NCI-H146 treated with DMSO at 0.1 percent for 48 hours (cell line): ENCODE measurements at regions not wholly inside any gene's neighbourhood (a gene's known extent, or its start where the extent isn't known, plus 50 kb on each side); places are given as distances from the start of the nearest gene placed in this dataset.
"Not testable (repeated sequence)": the region's sequence is repeated elsewhere in the genome, so short reads cannot be mapped to it uniquely, and the experiment has no call there.

ENCODE experiments used
- DNase-seq: peaks from one replicate; lab custom pipeline; 2025; ENCODE audit not compliant: unreplicated experiment; lab: John Stamatoyannopoulos, UW

DNA sequence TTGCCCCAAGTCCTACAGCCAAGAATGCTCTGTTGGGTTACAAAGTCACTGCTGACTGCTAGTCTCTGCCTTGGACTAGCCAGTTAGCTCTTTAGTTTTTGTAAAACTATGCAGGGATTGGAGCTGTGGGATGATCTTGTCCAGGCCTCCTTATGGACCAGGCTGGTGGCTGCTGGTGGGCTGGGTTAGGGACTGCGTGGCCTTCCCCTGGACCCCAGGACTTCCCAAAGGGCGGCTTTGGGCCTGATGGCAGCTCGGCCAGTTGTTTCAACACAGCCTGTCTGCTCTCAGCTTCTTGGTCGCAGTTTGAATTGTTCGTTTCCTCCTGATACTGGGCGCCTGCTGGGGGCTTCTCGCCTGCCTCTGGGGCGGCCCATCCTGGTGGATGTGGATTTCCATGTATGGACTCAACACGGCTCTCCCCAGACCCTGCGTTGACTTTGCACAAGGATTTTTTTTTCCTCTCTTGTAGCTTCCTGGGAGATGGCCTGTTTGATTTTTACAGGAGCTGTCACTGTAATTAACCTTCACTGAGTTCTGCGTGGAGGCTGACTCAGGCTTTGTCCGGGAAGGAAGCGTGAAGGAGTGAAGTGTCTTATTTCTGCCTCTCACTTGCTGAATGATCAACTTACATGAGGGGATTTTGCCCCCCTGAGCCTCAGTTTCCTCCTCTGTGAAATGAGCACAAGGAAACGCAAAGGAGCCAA is 91.9 kb upstream of the NEURL1B start:
- no peak for DNase-seq

DNA sequence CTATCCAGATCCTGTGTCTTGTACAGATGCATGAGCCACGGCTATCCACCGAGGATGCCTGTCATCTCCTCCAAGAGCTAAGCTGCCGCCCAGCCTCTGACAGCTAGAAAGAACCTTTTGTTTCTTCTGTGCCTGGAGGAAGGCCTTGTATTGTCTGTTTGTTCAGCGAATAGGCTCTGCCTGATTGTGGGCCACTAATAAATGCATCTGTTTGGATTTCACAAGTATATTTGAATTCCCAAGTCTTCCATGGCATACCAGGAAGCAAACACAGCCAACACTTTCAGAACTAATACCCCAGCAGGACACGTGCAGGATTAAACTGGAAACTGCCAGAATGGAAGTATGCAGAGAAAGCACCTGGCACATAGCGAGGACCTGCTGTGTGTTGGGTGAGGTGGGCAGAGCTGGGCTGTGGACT is 92.7 kb upstream of the NEURL1B start:
- peak; percentile 4 for DNase-seq

GRCh38 chr5:172546196-172546595 is 91.9 kb upstream of the SH3PXD2B start:
- no peak for DNase-seq

- DNase-seq = no peak
Observed at GRCh38 chr5:172545291-172545801, 91.0 kb upstream of the SH3PXD2B start.

DNA sequence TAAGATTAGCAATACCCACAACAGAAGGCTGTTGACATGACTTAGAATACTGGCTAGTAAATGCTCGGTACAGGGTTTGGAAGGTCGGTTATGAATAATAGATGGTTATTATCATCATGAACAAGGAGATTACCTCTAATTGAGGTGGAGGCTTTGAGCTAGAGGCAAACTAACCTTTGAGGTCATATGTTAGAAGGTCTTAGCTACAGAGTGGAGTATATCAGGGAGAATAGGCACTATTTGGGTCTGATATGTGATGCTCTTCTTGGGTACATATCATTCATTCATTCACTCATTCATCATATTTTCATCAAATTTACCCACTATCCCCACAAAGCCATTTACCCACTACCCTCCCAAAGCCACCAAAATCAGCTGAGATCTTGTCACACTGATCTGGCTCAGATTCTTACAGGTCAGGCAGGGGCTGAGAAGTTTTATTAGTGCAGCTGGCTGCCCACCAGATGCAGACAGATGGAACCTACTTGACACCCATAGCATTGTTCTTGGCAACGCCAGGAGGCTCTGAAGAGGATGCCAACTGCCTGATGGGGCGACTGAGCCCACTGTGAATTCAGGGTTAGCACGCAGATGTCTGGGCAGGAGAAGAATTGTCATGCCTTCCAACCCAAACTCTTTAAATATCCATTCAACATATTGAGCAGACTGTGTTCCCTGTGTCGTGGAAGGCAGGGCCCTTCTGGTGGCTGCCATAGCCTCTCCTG is 90.2 kb upstream of the SH3PXD2B start:
- DNase-seq = no peak

DNA sequence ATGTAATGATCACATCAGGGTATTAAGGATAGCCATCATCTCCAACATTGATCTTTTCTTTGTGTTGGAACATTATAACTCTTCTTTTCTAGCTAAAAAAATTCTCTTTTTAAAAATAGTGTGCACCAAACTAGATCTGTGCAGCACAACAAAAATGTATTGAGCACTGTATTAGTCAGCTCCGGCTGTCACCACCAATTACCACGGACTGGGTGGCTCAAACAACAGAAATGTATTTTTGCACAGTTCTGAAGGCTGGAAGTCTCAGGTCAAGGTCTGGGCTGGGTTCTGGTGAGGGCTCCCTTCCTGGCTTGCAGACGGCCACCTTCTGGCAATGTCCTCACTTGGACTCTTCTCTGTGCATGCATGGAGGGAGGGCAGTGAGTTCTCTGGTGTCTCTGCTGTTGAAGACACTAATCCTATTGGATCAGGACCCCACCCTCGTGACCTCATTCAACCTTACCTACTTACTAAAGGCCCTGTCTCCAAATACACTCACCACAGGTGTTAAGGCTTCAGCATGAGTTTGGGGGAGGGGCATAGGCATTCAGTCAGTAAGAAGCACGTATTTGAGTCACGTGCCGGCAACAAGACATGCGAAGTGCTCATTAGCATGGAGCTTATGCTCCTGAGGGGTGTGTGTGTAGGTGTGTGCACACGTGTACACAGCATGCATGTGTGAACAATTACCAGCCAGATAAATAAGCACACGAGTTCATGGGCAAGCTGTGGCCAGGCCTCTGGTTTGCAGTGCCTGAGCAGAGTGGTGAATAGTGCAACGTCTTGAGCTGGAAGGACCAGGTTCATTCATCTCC is 89.4 kb upstream of the SH3PXD2B start:
- DNase-seq = no peak

DNA sequence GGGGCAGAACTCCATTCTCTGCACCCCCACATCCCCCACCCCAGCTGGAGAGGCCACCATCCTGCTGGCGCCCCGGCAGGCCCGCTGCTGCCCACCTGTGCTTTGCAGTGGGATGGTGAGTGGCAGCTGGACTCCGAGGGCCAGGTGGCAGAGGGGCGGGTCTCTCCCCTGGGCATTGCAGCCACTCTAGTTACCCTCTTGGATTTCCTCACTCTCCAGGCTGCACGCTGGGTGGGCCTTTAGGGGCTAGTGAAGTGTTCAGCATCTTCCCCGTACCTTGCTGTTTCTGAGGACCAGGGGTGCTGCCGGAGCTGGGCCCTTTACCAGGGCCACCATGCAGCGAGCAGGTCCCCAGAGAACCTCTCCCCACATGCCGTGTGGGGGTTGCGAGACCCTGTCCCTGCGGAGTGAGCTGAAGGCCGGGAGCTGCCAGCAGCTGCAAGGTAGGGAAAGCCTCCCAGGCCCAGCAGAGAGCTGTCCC is 88.4 kb upstream of the SH3PXD2B start:
- no peak for DNase-seq

DNA sequence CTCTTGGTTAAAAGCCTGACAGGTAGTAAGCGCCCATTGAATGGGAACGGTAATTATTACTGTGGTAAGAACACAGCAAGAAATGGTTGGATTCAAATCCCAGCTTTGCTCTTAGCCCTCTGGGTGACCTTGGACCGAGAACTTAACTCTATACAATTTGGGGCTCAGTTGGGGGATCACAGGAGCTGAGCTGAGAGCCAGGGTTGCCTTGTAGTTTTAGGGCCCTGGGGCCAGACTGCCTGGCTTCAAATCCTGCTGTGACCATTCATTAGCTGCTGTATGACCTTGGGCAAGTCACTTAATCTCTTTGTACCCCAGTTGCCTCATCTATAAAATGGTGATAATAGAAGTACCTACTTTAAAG is 87.4 kb upstream of the SH3PXD2B start:
- no peak for DNase-seq

- DNase-seq = no peak
Observed at GRCh38 chr5:172541099-172541772, 86.9 kb upstream of the SH3PXD2B start.

- no peak for DNase-seq
Observed at GRCh38 chr5:172540099-172540870, 86.0 kb upstream of the SH3PXD2B start.

DNA sequence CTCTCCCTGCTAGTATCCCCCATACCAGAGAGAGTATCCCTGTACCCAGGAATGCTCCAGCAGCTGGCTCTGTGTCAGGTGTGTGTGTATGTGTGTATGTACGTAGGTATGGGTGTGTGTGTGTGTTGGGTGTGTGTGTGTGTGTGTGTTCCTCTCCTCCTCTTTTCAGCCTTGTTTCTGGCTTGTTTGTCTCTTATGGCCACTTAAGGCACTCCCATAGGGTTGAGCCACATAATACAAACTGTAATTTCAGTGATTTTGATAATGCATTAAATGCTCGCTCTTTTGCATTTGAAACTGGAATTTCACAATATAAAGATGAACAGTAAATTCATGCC is 80.8 kb upstream of the SH3PXD2B start:
- DNase-seq = no peak

DNA sequence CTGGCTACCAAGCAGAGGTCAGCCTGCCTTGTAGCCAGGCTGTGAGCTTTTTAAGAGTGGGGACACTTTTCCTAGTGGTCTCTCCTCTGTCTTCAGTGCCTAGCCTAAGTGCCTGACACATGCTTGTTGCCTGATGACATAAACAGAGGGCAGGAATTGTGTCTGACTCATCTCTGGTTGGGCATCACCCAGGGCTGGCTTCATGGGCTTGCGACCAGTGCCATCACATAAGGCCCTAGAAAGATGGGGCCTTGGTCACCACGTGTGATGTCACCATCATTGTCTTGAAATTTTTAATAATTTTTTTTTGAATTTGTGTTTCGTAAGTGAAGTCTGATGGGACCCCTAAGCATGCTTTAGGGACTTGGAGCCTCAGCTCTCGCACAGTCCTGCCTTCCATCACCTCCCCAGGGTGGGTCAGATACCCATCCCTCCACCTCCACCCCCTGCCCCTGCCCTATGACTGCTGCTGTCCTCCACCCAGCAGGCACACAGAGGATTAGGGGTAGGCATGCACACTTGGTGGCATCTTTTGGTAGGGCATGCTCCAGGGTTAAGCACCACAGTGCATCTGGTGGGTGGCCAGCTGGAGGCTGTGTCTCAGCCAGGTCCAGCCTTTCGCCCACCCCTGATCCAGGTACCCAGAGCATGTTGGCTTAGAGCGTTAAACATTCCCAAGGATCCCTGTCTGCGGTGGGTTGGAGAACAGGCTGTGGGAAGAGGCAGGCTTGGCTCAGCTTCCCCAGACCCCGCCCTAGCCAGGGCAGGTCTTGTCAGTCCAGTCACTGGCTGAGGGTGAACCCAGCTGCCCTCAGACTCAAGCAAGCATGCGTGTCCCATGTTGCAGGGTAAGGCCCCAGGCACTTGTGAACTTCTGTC is 80.1 kb upstream of the SH3PXD2B start:
- no peak for DNase-seq

DNA sequence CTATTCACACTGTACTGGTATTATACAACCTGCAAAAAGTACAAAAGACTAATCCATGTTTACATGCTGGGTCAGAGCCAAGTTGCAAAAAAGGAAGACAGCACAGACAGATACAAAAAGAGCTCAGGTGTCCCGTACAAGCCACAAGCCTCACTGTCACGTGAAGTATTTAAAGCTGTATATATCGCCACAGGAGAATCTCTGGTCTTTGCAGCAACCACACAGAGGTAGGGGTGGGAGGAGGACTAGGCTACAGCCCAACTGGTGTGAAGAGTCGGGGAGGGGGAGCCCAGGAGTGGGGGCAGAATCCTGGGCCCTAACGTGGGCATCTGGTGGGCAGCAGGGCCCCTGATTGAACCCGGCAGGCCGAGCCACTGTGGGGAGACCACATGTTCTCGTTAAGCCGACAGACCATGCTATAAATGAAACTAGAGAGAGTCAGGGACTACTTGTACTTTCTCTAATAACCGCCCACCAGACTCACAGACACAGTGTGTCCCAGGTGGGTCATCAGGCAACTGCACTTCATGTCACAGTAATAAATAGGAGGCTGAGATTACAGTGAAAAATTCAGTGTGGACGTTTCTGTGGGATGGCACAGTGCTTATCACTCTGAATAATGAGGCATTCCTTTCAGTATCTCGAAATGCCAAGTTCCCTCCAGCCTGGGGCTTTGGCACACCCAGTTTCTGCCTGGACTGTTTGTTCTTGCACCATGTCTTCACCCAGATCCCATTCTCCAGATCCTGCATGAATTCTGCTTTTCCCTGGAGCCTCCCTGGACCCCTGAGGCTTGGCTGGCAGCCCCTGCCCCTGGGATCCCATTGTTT is 79.3 kb upstream of the SH3PXD2B start:
- DNase-seq = no peak

DNA sequence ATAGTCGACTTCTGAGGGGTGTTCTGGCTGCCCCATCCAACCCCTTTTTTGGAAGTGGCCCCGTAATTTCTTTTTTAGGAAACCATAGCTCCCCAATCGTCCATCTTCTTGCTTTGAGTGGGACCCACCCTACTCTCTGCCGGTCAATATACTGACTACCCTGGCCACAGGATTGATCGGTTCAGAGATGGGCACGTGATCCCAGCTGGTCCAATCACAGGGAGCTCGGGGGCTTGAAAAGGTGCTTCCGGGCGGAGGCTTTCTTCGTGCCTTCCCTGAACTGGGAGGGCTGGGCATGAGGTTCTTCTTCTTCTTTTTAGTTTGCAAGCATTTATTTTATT is 78.7 kb upstream of the SH3PXD2B start:
- DNase-seq = peak; percentile 12

DNA sequence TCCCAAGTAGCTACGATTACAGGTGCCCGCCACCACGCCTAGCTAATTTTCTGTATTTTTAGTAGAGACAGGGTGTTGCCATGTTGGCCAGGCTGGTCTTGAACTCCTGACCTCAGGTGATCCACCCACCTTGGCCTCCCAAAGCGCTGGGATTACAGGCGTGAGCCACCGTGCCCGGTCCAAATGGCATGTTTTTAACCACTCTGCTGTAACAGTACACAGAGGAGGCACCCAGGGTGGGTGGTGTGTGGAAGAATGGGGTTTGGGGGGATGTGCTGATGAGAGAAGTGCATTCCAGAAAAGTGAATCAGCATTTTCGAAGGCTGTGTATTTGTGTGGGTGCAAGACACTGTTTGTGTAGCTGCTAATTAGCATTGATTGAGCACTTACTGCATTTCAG is 78.1 kb upstream of the SH3PXD2B start:
- DNase-seq = not testable (repeated sequence)

DNA sequence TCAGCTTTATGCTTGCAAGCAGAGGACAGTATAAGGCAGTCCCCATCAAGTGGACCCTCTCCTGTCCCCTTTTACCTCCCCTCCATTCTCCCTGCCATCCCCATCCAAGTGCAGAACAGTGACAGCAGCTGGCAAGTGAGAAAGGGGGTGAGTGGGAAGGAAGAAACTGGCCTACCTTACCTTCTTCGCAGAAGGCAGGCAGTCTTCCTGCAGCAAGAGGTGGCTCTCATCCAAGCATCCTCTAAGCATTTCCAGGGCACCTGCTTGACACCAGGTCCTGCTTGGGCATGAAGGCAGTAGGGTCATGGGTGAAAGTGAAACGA is 77.3 kb upstream of the SH3PXD2B start:
- DNase-seq = no peak

- no peak for DNase-seq
Observed at GRCh38 chr5:172530878-172531703, 76.8 kb upstream of the SH3PXD2B start.

DNA sequence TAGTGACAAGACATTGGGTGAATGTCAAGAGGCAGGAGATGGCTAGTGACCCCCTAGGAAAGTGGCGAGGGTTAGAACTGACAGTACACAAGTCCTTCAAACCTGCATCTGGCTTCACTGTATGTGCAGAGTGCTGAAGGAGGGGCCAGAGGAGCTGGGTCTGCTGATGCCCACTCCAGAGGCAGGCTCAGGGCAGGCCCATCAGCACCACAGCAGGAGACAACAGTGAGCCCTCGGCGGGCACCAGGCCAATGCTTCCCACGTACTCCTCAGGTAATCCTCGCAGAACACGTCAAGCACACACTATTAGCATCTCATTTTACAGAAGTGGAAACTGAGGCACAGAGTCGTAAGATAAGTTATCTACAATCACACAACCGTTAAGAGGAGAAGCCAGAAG is 76.1 kb upstream of the SH3PXD2B start:
- no peak for DNase-seq
